Spleen (tissue), 7 donors: ENCODE measurements at regions not wholly inside any gene's neighbourhood (a gene's known extent, or its start where the extent isn't known, plus 50 kb on each side); places are given as distances from the start of the nearest gene placed in this dataset.

Source experiments
- CTCF ChIP-seq, 11 experiments: fragments of 200-600 bp in 7 of 11; fragments of 450-650 bp in 4 of 11; sonication (generic) in 4 of 11; IDR thresholded peaks in 8 of 11; conservative IDR thresholded peaks in 3 of 11; 1 replicate in 7 of 11; 2 replicates in 4 of 11; pipeline versions ENCODE4 v1.4.0 to v1.8.0; 2016 to 2021; ENCODE audit warnings: antibody characterized with exemption in 11 of 11, inconsistent platforms in 4 of 11, mild to moderate bottlenecking in 1 of 11
- POLR2A ChIP-seq, 3 donors: fragments of 450-650 bp; IDR thresholded peaks; one replicate each; pipeline ENCODE4 v1.5.1; 2017; ENCODE audit warnings: antibody characterized with exemption in 3 of 3, mild to moderate bottlenecking in 1 of 3
- POLR2AphosphoS5 ChIP-seq, 3 donors: sonication (generic); formaldehyde crosslinking; IDR thresholded peaks; one replicate each; pipeline ENCODE4 v1.5.1; 2017; ENCODE audit warnings: antibody characterized with exemption in 3 of 3
- donor health status: DM: no; HTN: no; CAD: no; lungs with moderate emphysema.
- donor health status: DM: no; HTN: no; CAD: no.
- donor health status: DM: no; HTN: no; CAD: no.

- TF ChIP-seq CTCF (IDR thresholded peaks at IDR 0.05 in 8 of 11, conservative IDR thresholded peaks at IDR 0.05 in 3 of 11) (no peak), POLR2A (IDR thresholded peaks at IDR 0.05) (no peak), POLR2AphosphoS5 (IDR thresholded peaks at IDR 0.05) (no peak)
These were observed 176.6 kb downstream of the METTL4 start for GRCh38 chr18:2394684-2395083.
